ENCODE measurements at regions not wholly inside any gene's neighbourhood (a gene's known extent, or its start where the extent isn't known, plus 50 kb on each side); places are given as distances from the start of the nearest gene placed in this dataset.

DNA sequence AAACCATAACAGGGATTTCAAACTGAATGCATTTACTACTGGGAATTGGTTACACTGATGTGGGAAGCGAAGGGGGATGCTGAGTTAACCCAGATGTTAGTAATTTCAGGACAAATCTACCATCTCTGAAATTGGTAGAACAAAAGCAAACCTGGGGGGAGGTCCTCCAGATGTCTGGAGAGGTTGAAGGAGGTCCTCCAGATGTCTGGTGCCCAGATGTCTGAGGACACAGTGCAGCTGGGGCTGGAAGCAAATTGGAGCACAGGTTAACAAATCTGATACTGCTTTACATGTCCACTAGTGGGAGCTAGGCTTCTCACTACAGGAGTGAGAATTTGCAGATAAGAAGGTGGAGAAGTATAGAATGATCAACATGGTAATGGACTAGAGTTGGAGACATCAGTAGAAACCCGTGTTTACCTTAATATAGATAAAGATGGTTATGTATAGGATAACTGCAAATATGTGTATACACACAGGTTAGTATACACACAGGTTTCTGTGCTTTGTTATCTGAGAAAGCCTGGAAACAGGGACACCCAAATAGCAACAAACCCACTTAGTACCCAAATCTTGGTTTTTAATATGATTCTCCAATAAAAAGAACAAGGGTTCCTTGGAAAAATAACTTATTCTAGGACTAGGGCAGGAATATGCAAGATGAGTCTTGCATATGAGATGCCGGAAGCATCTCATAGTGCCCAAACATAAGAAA is 162.5 kb downstream of the C12orf50 start:
- Histone ChIP-seq H3K27ac (ENCODE audit: insufficient read length, low read depth, low read length) (no peak overlapping the region), H3K79me1 (ENCODE audit: insufficient read depth, low read depth, low read length, poor library complexity, severe bottlenecking) (no peaks in the 10 kb centered on the region), H3K23me2 (ENCODE audit: insufficient read length, low read depth, low read length, poor library complexity, severe bottlenecking) (no peaks in the 10 kb centered on the region), H3K9me3 (ENCODE audit: control insufficient read depth, low read depth, low read length) (no peaks in the 10 kb centered on the region), H2BK20ac (ENCODE audit: low read depth, low read length, poor library complexity, severe bottlenecking) (no peak overlapping the region), H2AFZ (ENCODE audit: low read length) (no peak overlapping the region), H2BK5ac (ENCODE audit: insufficient read length, low read length) (no peak overlapping the region), H3K4ac (ENCODE audit: low read depth, low read length) (no peak overlapping the region), H2AK5ac (ENCODE audit: insufficient read length, low read length) (no peak overlapping the region), H3K79me2 (ENCODE audit: insufficient read depth, low read length) (no peaks in the 10 kb centered on the region), H3K9ac (ENCODE audit: extremely low read depth, insufficient read length, low read length) (no peak overlapping the region), H2BK120ac (ENCODE audit: low read depth, low read length, poor library complexity, severe bottlenecking) (no peak overlapping the region), H4K91ac (ENCODE audit: insufficient read length, low read depth, low read length) (no peak overlapping the region), H4K8ac (replicated peaks; ENCODE audit: insufficient read length, low read depth, low read length) (no peak overlapping the region), H2BK15ac (ENCODE audit: low read depth, low read length) (no peak overlapping the region), H3K23ac (ENCODE audit: insufficient read length, low read depth, low read length) (no peak overlapping the region), H3T11ph (ENCODE audit: low read length) (no peak overlapping the region), H3K18ac (ENCODE audit: insufficient read length, low read depth, low read length) (no peak overlapping the region), H2BK12ac (ENCODE audit: insufficient read length, low read depth, low read length) (no peak overlapping the region), H3K56ac (ENCODE audit: insufficient read length, low read depth, low read length) (no peak overlapping the region), H3K4me1 (ENCODE audit: insufficient read depth, low read length) (no peaks in the 10 kb centered on the region), H3K27me3 (ENCODE audit: insufficient read depth, low read length) (no peaks in the 10 kb centered on the region), H3K14ac (ENCODE audit: insufficient read depth, low read length) (no peak overlapping the region), H4K5ac (ENCODE audit: insufficient read length, low read depth, low read length) (no peak overlapping the region), H3K4me2 (ENCODE audit: insufficient read depth, insufficient read length, low read length) (no peak overlapping the region), H4K20me1 (ENCODE audit: control insufficient read depth, insufficient read depth, insufficient read length) (no peaks in the 10 kb centered on the region)
- H3K27ac Mint-ChIP-seq, result no peak overlapping the region
- H3K27me3 Mint-ChIP-seq (ENCODE audit: low read depth), result no peaks in the 10 kb centered on the region
- no peak overlapping the region for H3K4me3 Mint-ChIP-seq
- H3K4me1 Mint-ChIP-seq, result peaks cover 24 to 25% of the 10 kb centered on the region in 2 experiments
- DNase-seq, result peak; percentile 35
- WGBS (ENCODE audit: extremely low coverage, insufficient read length, low lambda C conversion rate), result no CpG with 5 or more reads among the region's 3 CpGs
- TF ChIP-seq, protein P1, sequence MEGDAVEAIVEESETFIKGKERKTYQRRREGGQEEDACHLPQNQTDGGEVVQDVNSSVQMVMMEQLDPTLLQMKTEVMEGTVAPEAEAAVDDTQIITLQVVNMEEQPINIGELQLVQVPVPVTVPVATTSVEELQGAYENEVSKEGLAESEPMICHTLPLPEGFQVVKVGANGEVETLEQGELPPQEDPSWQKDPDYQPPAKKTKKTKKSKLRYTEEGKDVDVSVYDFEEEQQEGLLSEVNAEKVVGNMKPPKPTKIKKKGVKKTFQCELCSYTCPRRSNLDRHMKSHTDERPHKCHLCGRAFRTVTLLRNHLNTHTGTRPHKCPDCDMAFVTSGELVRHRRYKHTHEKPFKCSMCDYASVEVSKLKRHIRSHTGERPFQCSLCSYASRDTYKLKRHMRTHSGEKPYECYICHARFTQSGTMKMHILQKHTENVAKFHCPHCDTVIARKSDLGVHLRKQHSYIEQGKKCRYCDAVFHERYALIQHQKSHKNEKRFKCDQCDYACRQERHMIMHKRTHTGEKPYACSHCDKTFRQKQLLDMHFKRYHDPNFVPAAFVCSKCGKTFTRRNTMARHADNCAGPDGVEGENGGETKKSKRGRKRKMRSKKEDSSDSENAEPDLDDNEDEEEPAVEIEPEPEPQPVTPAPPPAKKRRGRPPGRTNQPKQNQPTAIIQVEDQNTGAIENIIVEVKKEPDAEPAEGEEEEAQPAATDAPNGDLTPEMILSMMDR (conservative IDR thresholded peaks at IDR 0.05), result peak; percentile 64; the same call in 2 of the 3 replicates
- H3K36me3 Mint-ChIP-seq (ENCODE audit: insufficient read depth in 1 of 3, low read depth in 3 of 3), result no peaks in the 10 kb centered on the region
- no peaks in the 10 kb centered on the region for H3K9me3 Mint-ChIP-seq
